HepG2 (cell line): ENCODE measurements at regions not wholly inside any gene's neighbourhood (a gene's known extent, or its start where the extent isn't known, plus 50 kb on each side); places are given as distances from the start of the nearest gene placed in this dataset.

Experiments
- ATAC-seq: fragments of 200-7000 bp; cut with Tn5 transposase; 3 replicates; pipeline ENCODE4 v1.9.1; 2020; ENCODE audit warnings: mild to moderate bottlenecking, moderate library complexity
- BruUV-seq: library from RNA; stranded (reverse); fragments of 400-500 nt; replicated peaks from 2 replicates; lab custom pipeline; 2021; lab: Mats Ljungman, UMichigan
- CTCF ChIA-PET: fragments of 300-600 bp; formaldehyde crosslinking; extraction: SDS; loops from one replicate; lab custom pipeline; 2021; ENCODE audit warnings: low total read pairs, inconsistent platforms, low intra/inter-chr PET ratio; lab: Yijun Ruan, JAX
- POLR2A ChIA-PET: fragments of 350-600 bp; sonication (Branson Sonifier 250); formaldehyde crosslinking; loops from one replicate; lab custom pipeline; 2020; ENCODE audit warnings: antibody characterized with exemption, inconsistent platforms; lab: Yijun Ruan, JAX
- DNase-seq: peaks from one replicate; pipeline ENCODE4 v3.0.0-alpha.2; 2015; ENCODE audit warnings: low spot score
- FAIRE-seq: peaks from 3 replicates; lab custom pipeline; 2011; peaks lifted over from hg19 to GRCh38; lab: Jason Lieb, UNC
- H2AFZ ChIP-seq: one replicate; pipeline ENCODE4 v1.6.1; 2011; ENCODE audit warnings: low read length, inconsistent platforms
- H3K27ac ChIP-seq: fragments of 300-600 bp; 3 replicates; pipeline ENCODE4 v1.8.0; 2011; ENCODE audit warnings: mixed run types, mild to moderate bottlenecking, mixed read lengths, low read length, inconsistent platforms; ENCODE audit not compliant: insufficient read depth; ENCODE audit errors: extremely low read length
- H3K27me3 ChIP-seq, 2 experiments: fragments of 200-600 bp in 1 of 2; 2 replicates in 1 of 2; 3 replicates in 1 of 2; pipeline versions ENCODE4 v1.6.0 to v1.8.0; 2011; ENCODE audit warnings: low read length in 2 of 2, mild to moderate bottlenecking in 2 of 2, moderate library complexity in 2 of 2, inconsistent platforms in 1 of 2; ENCODE audit not compliant: insufficient read depth in 2 of 2, control insufficient read depth in 1 of 2
- H3K36me3 ChIP-seq, 2 experiments: fragments of 200-600 bp in 1 of 2; replicated peaks in 1 of 2; 2 replicates in 1 of 2; 3 replicates in 1 of 2; pipeline versions ENCODE4 v1.5.1 to v1.8.0; 2011; ENCODE audit warnings: low read length in 2 of 2, inconsistent platforms in 1 of 2; ENCODE audit not compliant: insufficient read depth in 2 of 2, control insufficient read depth in 1 of 2
- H3K4me1 ChIP-seq: 2 replicates; pipeline ENCODE4 v1.5.1; 2012; ENCODE audit warnings: low read length, inconsistent platforms; ENCODE audit not compliant: insufficient read depth
- H3K4me2 ChIP-seq: 2 replicates; pipeline ENCODE4 v1.6.0; 2011; ENCODE audit warnings: low read depth, low read length, inconsistent platforms
- H3K4me3 ChIP-seq, 3 experiments: fragments of 200-600 bp in 1 of 3; sonication (generic), shearing (Covaris generic) in 1 of 3; replicated peaks in 1 of 3; 2 replicates each; pipeline ENCODE4 v1.5.1; 2011 to 2016; ENCODE audit warnings: low read length in 3 of 3, inconsistent platforms in 2 of 3, low read depth in 2 of 3, mild to moderate bottlenecking in 2 of 3, control low read depth in 1 of 3, mixed read lengths in 1 of 3; ENCODE audit not compliant: insufficient read depth in 1 of 3
- H3K79me2 ChIP-seq: one replicate; pipeline ENCODE4 v1.6.1; 2011; ENCODE audit warnings: low read length, inconsistent platforms; ENCODE audit not compliant: insufficient read depth
- H3K9ac ChIP-seq: 2 replicates; pipeline ENCODE4 v1.6.0; 2011; ENCODE audit warnings: mild to moderate bottlenecking, low read depth, low read length, inconsistent platforms; ENCODE audit not compliant: insufficient read depth
- H3K9me3 ChIP-seq: 2 replicates; pipeline ENCODE4 v1.5.1; 2012; ENCODE audit warnings: mild to moderate bottlenecking, low read length
- H4K20me1 ChIP-seq: 2 replicates; pipeline ENCODE4 v1.6.0; 2011; ENCODE audit warnings: inconsistent platforms, mild to moderate bottlenecking, low read length, moderate library complexity; ENCODE audit not compliant: insufficient read depth
- CEBPB ChIP-seq: IDR thresholded peaks from 2 replicates; pipeline ENCODE4 v1.6.1; 2011; ENCODE audit warnings: low read depth, low read length, improper control_type of control experiment, borderline replicate concordance
- DMAP1 ChIP-seq: IDR thresholded peaks from 2 replicates; pipeline ENCODE4 v1.6.1; 2016
- NKX3-1 ChIP-seq: sonication (generic); formaldehyde crosslinking; IDR thresholded peaks from 2 replicates; pipeline ENCODE4 v1.5.0; 2020; ENCODE audit warnings: missing genetic modification reagents
- PRPF4 ChIP-seq: fragments of 200-400 bp; formaldehyde crosslinking; IDR thresholded peaks from 2 replicates; pipeline ENCODE4 v1.6.1; 2016; ENCODE audit warnings: low read length, low read depth; ENCODE audit not compliant: poor library complexity, severe bottlenecking
- PTBP1 ChIP-seq: fragments of 200-400 bp; formaldehyde crosslinking; IDR thresholded peaks from 2 replicates; pipeline ENCODE4 v1.6.1; 2018; ENCODE audit warnings: low read length, low read depth; ENCODE audit not compliant: poor library complexity, severe bottlenecking
- in situ Hi-C: cut with HindIII; loops from 2 replicates; pipeline ENCODE4 v1.10.0; 2017; ENCODE audit warnings: low pct_unique_long_range_greater_than_20kb; ENCODE audit not compliant: extremely low pct_ligation_motif_present
- intact Hi-C: fragments of 100-400 bp; cut with micrococcal nuclease; formaldehyde crosslinking; loops from one replicate; pipeline ENCODE4 v1.10.0; 2022; ENCODE audit not compliant: unreplicated experiment
- TF ChIP-seq, protein P1 (sequence below): IDR thresholded peaks from 2 replicates; pipeline ENCODE4 v1.6.1; 2016; ENCODE audit warnings: control low read depth
- TF ChIP-seq, protein P2 (sequence below): sonication (generic); formaldehyde crosslinking; IDR thresholded peaks from 2 replicates; pipeline ENCODE4 v1.8.0; 2022; ENCODE audit warnings: low read depth, missing genetic modification reagents
- TF ChIP-seq, protein P3 (sequence below): sonication (generic); formaldehyde crosslinking; IDR thresholded peaks from 2 replicates; pipeline ENCODE4 v1.8.1; 2023; ENCODE audit warnings: mild to moderate bottlenecking, missing genetic modification reagents, borderline replicate concordance

DNA sequence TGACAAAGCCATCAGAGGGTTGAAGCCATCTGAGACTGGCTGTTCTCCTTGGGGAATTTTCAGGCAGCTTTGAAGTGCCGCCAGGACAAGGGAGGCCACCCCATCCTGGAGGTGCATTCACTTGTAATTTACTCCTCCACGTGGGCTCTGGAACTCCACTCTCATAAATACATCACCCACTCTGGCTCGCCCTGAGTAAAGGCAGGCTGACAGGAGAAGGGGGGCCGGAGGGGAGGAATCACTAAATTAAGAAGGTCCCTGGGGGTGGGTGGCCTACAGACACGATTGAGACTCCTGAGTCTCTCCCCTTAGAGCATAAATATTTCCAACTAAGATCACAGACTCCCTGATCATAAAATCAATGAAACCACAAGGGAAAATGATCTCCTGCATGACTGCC, 56.3 kb upstream of the HNF1B start (continued):
- TF ChIP-seq, protein P1, sequence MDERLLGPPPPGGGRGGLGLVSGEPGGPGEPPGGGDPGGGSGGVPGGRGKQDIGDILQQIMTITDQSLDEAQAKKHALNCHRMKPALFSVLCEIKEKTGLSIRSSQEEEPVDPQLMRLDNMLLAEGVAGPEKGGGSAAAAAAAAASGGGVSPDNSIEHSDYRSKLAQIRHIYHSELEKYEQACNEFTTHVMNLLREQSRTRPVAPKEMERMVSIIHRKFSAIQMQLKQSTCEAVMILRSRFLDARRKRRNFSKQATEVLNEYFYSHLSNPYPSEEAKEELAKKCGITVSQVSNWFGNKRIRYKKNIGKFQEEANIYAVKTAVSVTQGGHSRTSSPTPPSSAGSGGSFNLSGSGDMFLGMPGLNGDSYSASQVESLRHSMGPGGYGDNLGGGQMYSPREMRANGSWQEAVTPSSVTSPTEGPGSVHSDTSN: no peak
- TF ChIP-seq, protein P2, sequence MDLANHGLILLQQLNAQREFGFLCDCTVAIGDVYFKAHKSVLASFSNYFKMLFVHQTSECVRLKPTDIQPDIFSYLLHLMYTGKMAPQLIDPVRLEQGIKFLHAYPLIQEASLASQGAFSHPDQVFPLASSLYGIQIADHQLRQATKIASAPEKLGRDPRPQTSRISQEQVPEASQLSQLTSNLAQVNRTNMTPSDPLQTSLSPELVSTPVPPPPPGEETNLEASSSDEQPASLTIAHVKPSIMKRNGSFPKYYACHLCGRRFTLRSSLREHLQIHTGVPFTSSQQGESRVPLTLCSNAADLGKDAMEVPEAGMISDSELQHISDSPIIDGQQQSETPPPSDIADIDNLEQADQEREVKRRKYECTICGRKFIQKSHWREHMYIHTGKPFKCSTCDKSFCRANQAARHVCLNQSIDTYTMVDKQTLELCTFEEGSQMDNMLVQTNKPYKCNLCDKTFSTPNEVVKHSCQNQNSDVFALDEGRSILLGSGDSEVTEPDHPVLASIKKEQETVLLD (CRISPR knock-in tag): no peak

DNA sequence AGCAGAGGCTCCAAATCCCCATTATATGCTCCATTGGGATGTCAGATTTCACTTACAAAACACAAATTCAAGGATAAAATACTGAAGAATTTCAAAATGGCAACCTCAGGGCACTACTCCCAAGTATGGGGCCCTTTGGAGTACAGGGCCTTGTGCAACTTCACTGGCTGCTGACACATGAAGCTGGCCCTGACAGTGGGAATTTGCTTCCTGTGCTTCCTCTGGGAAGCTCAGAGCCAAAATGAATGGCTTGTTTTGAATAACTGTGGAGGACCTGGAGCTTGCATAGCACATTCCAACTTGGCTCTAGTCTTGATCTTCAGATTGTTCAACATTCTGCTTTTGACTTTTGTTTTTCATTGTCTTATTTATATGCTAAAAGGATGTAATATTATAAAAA, 52.3 kb upstream of the HNF1B start:
- H3K9me3 ChIP-seq: no peaks in the 10 kb centered on the region
- intact Hi-C loops: loop anchor here (10.0 kb wide), 1 partner anchor 48 kb away; no protein-coding TSS in a partner anchor
- POLR2A ChIA-PET: no interaction called here
- H3K27ac ChIP-seq: no peak overlapping the region
- no peak for FAIRE-seq
- no peaks in the 10 kb centered on the region for H3K36me3 ChIP-seq
- H3K9ac ChIP-seq: no peak overlapping the region
- no peak for DNase-seq
- BruUV-seq: no TSS peak
- no peak overlapping the region for H3K4me3 ChIP-seq
- in situ Hi-C loops: no loop called here
- ATAC-seq: no peak
- no peak overlapping the region for H3K4me2 ChIP-seq
- H3K79me2 ChIP-seq: no peaks in the 10 kb centered on the region
- TF ChIP-seq PTBP1 (no peak), PRPF4 (no peak), CEBPB (peak; percentile 4; the same call in 1 of the 2 replicates), DMAP1 (CRISPR knock-in tag) (no peak), NKX3-1 (CRISPR knock-in tag) (no peak)
- TF ChIP-seq, protein P3, sequence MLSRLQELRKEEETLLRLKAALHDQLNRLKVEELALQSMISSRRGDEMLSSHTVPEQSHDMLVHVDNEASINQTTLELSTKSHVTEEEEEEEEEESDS (CRISPR knock-in tag): no peak
- H2AFZ ChIP-seq: no peak overlapping the region
- peaks cover 1% of the 10 kb centered on the region; the same call in 1 of the 2 replicates for H3K4me1 ChIP-seq
- no peaks in the 10 kb centered on the region for H4K20me1 ChIP-seq
- peaks cover 2 to 9% of the 10 kb centered on the region in 2 experiments; a peak in 4 of 5 replicates for H3K27me3 ChIP-seq
- CTCF ChIA-PET: no interaction called here
